ENCODE measurements at regions not wholly inside any gene's neighbourhood (a gene's known extent, or its start where the extent isn't known, plus 50 kb on each side); places are given as distances from the start of the nearest gene placed in this dataset.
"Not testable (repeated sequence)": the region's sequence is repeated elsewhere in the genome, so short reads cannot be mapped to it uniquely, and the experiment has no call there.

- TF ChIP-seq, protein P1, sequence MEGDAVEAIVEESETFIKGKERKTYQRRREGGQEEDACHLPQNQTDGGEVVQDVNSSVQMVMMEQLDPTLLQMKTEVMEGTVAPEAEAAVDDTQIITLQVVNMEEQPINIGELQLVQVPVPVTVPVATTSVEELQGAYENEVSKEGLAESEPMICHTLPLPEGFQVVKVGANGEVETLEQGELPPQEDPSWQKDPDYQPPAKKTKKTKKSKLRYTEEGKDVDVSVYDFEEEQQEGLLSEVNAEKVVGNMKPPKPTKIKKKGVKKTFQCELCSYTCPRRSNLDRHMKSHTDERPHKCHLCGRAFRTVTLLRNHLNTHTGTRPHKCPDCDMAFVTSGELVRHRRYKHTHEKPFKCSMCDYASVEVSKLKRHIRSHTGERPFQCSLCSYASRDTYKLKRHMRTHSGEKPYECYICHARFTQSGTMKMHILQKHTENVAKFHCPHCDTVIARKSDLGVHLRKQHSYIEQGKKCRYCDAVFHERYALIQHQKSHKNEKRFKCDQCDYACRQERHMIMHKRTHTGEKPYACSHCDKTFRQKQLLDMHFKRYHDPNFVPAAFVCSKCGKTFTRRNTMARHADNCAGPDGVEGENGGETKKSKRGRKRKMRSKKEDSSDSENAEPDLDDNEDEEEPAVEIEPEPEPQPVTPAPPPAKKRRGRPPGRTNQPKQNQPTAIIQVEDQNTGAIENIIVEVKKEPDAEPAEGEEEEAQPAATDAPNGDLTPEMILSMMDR (conservative IDR thresholded peaks at IDR 0.05) = not testable (repeated sequence)
- not testable (repeated sequence) for TF ChIP-seq ZFX (IDR thresholded peaks at IDR 0.05)
Measured at GRCh38 chr5:54787910-54788309, 197.5 kb downstream of the ESM1 start.
